GM19023 (cell line): ENCODE measurements at regions not wholly inside any gene's neighbourhood (a gene's known extent, or its start where the extent isn't known, plus 50 kb on each side); places are given as distances from the start of the nearest gene placed in this dataset.

Source experiments
- ATAC-seq: cut with Tn5 transposase; IDR thresholded peaks from one replicate; pipeline ENCODE4 v1.9.1; 2021; ENCODE audit warnings: mild to moderate bottlenecking, moderate library complexity; ENCODE audit not compliant: unreplicated experiment

- no peak for ATAC-seq
These were observed 51.4 kb upstream of the LGSN start for GRCh38 chr6:63371104-63371715.

- ATAC-seq = no peak
These were observed 53.3 kb upstream of the LGSN start for GRCh38 chr6:63372951-63373533.

GRCh38 chr6:63389191-63389844, 69.5 kb upstream of the LGSN start:
- ATAC-seq = no peak

DNA sequence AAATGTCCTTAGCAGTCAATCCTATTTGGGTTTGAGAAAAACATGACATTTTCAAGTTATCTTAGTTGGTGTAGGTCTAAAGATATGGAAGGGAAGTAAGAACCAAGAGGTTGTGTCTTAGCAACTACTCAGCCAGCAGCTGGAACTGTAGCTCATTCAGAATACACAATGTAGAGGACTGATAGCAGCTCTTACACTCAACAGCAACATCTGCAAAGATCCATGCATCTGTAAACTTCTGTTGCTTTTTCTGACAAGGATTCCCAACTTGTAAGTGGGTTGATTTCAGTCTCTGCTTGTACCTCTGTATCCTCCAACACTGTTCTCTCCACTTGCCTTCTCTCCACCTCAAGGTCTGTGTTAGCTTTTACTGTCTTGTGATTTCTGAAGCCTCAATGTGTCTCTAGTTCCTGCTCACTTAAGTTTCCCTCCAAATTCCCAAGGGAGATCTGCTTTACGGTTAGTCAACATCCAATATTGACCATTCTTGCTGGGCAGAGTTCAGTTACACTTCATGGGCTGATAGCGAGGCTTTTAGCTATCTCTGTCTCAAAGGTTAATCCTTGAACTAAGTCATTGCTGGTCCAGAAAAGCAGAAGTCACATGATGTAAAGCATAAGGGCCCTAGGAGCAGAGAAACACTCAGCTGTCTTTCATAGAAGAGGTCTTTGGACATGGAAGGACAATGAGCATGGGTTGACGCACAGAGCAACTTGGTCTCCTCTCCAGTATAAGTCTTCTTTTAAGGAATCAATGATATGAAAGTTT, 71.6 kb upstream of the LGSN start:
- no peak for ATAC-seq

DNA sequence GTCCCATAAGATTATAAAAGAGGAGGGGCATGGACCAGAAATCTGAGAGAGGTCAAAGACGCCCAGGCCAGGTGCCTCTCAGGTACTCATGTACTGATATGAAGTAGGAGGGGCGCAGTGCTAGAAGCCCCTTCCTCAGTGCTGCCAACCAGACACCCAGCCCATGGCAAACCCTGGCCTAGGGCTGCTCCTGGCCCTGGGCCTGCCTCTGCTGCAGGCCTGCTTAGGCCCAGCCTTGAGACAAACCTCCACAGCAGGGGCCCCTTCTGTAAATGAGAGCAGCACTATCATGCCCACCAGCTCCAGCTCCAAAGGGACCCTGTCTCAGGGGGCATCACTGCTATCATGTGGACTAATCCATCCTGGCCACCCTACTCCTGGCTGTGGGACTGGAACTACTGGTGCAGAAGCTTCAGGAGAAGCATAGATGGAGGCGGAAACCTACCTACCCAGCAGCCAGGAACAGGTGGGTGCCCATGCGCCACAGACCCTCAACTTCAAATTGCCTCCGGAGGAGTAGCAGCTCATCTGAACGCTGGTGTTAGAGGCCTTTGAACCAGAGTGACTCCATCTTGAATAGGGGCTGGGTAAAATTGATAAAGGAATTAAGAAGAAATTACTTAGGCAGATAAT, 72.4 kb upstream of the LGSN start:
- ATAC-seq = no peak

DNA sequence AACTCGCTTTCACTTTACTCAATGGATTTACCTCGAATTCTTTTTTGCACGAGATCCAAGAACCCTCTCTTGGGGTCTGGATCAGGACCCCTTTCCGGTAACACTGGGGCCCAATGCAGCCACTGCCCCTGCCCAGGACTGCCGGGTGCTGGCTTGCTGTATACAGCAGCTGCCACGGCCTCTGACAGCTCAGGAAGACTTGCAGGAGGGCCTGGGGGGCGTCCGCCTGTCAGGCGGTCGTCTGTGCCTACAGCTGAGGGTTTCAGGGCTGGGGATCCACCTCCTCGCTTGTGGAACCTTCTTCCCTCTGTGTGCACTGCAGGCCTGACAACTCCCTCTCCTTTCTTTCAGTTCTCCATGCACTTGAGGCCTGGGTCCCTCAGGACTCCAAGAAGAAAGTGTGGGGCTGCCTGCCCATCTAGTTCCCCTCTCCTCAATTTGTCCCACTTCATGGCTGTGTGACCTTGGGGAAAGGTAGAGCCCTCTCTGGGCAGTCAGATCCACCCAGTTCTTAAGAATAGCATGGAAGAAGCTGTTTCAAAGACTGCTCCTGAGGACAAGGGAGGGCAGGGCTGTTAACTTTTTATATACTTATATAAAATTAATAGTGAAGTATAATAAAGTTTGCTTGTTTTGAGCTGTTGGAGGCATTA, 75.0 kb upstream of the LGSN start:
- ATAC-seq = no peak

GRCh38 chr6:63395381-63395780, 75.6 kb upstream of the LGSN start:
- ATAC-seq = no peak

DNA sequence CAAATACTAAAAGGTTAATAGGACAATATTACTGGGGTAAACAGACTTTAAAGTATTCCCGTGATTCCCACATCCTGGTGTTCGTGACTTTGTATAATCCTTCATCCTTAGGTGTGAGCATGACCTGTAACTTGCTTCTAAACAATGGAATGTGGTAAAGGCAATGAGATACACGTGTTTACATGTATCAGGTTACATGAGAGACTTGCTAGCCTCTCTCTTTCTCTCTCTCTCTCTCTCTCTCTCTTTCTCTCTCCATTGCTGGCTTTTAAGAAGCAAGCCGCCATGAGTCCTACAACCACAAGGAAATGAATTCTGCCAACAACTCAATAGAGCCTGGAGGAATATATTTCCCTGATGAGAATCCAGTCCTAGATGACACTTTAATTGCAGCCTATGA, 83.9 kb upstream of the LGSN start:
- ATAC-seq = no peak

- ATAC-seq = no peak
These were observed 90.9 kb upstream of the LGSN start for GRCh38 chr6:63410435-63411426.

- no peak for ATAC-seq
These were observed 95.5 kb upstream of the LGSN start for GRCh38 chr6:63415286-63415685.

- no peak for ATAC-seq
These were observed 99.0 kb upstream of the LGSN start for GRCh38 chr6:63418741-63419140.

GRCh38 chr6:63424636-63425035, 104.9 kb upstream of the LGSN start:
- no peak for ATAC-seq

DNA sequence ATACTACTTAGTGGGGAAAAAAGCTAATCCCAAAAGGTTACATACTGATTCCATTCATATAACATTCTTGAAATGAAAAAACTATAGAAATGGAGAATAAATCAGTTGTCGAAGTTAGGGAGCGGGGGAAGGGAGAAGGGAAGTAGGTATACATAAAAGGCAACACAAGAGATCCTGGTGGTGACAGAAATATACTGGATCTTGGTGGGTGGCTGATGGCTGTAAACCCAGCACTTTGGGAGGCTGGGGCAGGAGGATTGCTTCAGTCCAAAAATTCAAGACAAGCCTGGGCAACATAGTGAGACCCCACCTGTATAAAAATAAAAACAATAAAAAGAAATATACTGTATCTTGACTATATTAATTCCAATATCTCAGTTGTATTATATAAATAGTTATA, 105.7 kb upstream of the LGSN start:
- ATAC-seq = no peak

GRCh38 chr6:63426844-63427243, 107.1 kb upstream of the LGSN start:
- no peak for ATAC-seq

DNA sequence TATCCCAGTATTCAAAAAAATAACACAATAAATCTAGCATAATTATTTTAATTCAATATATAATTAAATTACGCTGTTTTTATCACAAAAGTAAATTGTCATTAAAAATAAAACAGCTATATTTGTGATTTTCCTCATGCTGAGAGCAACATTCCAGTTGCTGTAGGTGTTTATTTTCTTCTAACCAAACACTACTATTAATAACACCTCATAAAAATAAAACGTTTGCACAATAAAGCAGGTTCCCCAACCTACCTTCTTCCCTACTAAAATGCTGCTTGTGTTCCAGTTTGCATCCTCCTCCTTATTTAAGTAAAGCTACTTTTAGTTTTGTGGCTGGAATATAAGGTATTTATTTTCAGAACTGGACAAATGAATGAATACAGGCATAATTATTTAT, 108.2 kb upstream of the LGSN start:
- no peak for ATAC-seq

GRCh38 chr6:63430985-63431519, 111.3 kb upstream of the LGSN start:
- ATAC-seq = no peak

DNA sequence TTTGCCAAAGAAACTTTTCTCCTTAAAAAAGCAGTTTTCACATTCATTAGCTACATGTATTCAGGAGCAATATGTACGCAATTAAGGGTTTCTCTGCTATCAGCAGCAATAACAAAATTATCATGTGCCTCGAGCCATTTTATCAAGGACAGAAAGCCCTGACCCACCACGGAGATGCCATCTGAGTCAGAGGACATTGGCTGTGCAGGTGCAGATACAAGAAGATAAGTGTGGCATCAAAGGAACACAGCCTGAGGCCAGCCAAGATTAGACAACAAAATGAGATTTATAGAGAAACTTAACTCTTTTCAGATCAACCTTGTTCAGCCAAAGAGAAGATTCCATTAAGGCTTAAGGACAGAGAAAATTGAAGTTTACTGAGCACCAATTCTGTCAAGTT, 115.2 kb upstream of the LGSN start:
- no peak for ATAC-seq

DNA sequence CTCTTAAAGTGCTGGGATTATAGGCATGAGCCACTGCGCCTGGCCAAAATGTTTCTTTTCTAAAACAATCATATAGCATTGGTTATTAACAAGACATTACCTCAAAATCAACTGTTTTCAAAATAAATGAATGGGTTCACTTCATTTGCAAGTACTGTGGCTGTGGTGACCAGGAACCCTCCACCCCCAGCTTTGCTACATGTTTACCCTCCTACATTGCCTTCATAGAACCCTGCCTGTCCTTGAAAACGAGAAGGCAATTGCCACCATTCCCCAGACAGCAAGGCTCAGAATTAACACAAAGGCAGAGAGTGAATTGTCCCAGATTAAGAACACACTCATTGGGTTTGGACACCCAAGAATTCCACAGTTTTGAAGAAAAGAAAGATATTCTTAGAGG, 116.6 kb upstream of the LGSN start:
- no peak for ATAC-seq

DNA sequence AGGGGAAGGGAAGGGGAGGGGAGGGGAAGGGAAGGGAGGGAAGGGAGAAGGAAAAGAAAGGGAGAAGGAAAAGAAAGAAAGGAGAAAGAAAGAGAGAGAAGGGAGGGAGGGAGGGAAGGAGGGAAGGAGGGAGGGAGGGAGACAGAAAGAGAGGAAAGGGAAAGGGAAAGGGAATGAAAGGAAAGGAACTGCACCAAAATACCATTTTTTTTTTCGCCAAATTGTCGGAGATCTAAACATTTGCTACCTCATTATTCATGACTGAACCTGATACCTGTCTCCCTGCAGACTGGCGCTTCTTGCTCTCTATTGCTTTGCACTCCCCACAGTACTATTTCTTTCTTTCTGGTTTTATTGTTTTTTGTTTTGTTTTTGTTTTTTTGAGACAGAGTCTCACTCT, 117.3 kb upstream of the LGSN start:
- ATAC-seq = no peak
